Vagina (tissue), 2 donors: ENCODE measurements at regions not wholly inside any gene's neighbourhood (a gene's known extent, or its start where the extent isn't known, plus 50 kb on each side); places are given as distances from the start of the nearest gene placed in this dataset.

Experiments
- DNase-seq, 2 donors: peaks; one replicate each; pipeline ENCODE4 v3.0.0-alpha.2; 2017; ENCODE audit errors: extremely low spot score in 2 of 2
- H3K27ac ChIP-seq: fragments of 200-600 bp; sonication (generic); one replicate; pipeline ENCODE4 v1.5.1; 2019
- H3K27me3 ChIP-seq: fragments of 200-600 bp; sonication (generic); one replicate; pipeline ENCODE4 v1.5.1; 2019
- H3K36me3 ChIP-seq, 2 donors: fragments of 200-600 bp; sonication (generic); one replicate each; pipeline ENCODE4 v1.5.1; 2017 to 2019
- H3K4me1 ChIP-seq: fragments of 200-600 bp; sonication (generic); one replicate; pipeline ENCODE4 v1.5.1; 2019
- H3K4me3 ChIP-seq, 2 donors: fragments of 200-600 bp; sonication (generic); 1 replicate in 1 of 2; 2 replicates in 1 of 2; pipeline ENCODE4 v1.5.1; 2016 to 2019
- H3K9me3 ChIP-seq: fragments of 200-600 bp; sonication (generic); one replicate; pipeline ENCODE4 v1.5.1; 2019
- CTCF ChIP-seq, 3 experiments: fragments of 450-650 bp in 2 of 3; fragments of 200-600 bp in 1 of 3; sonication (generic) in 1 of 3; IDR thresholded peaks; one replicate each; pipeline ENCODE4 v1.5.1; 2017 to 2019; ENCODE audit warnings: antibody characterized with exemption in 3 of 3, mild to moderate bottlenecking in 2 of 3, moderate library complexity in 2 of 3
- POLR2A ChIP-seq, 2 donors: fragments of 450-650 bp; IDR thresholded peaks; one replicate each; pipeline ENCODE4 v1.6.1; 2017; ENCODE audit warnings: antibody characterized with exemption in 2 of 2, mild to moderate bottlenecking in 2 of 2, moderate library complexity in 2 of 2
- POLR2AphosphoS5 ChIP-seq, 2 donors: sonication (generic); formaldehyde crosslinking; IDR thresholded peaks; one replicate each; pipeline ENCODE4 v1.9.0; 2017; ENCODE audit warnings: antibody characterized with exemption in 2 of 2, mild to moderate bottlenecking in 2 of 2, low read depth in 1 of 2; ENCODE audit not compliant: insufficient read depth in 1 of 2
- intact Hi-C: fragments of 100-400 bp; cut with DNase I; formaldehyde crosslinking; loops from one replicate; pipeline ENCODE4 v1.15.1; 2023

GRCh38 chr9:89722712-89723111 lies 117.9 kb downstream of the GADD45G start:
- Histone ChIP-seq H3K4me3 (no peak overlapping the region), H3K36me3 (no peaks in the 10 kb centered on the region), H3K27me3 (no peaks in the 10 kb centered on the region), H3K4me1 (peaks cover 13% of the 10 kb centered on the region), H3K27ac (no peak overlapping the region), H3K9me3 (no peaks in the 10 kb centered on the region)
- DNase-seq = no peak
- intact Hi-C loops = no loop called here
- TF ChIP-seq POLR2A (IDR thresholded peaks at IDR 0.05) (no peak), CTCF (IDR thresholded peaks at IDR 0.05) (no peak), POLR2AphosphoS5 (IDR thresholded peaks at IDR 0.05; ENCODE audit: insufficient read depth in 1 of 2, low read depth in 1 of 2) (no peak)

GRCh38 chr9:89723469-89724100 lies 118.8 kb downstream of the GADD45G start:
- Histone ChIP-seq H3K27me3 (no peaks in the 10 kb centered on the region), H3K4me1 (peaks cover 13% of the 10 kb centered on the region), H3K27ac (no peak overlapping the region), H3K36me3 (no peaks in the 10 kb centered on the region), H3K4me3 (no peak overlapping the region), H3K9me3 (no peaks in the 10 kb centered on the region)
- intact Hi-C loops = no loop called here
- no peak for DNase-seq
- TF ChIP-seq POLR2AphosphoS5 (IDR thresholded peaks at IDR 0.05; ENCODE audit: insufficient read depth in 1 of 2, low read depth in 1 of 2) (no peak), CTCF (IDR thresholded peaks at IDR 0.05) (no peak), POLR2A (IDR thresholded peaks at IDR 0.05) (no peak)

- H3K27ac ChIP-seq = no peak overlapping the region
- peaks cover 13% of the 10 kb centered on the region for H3K4me1 ChIP-seq
- TF ChIP-seq CTCF (IDR thresholded peaks at IDR 0.05) (no peak), POLR2A (IDR thresholded peaks at IDR 0.05) (no peak), POLR2AphosphoS5 (IDR thresholded peaks at IDR 0.05; ENCODE audit: insufficient read depth in 1 of 2, low read depth in 1 of 2) (no peak)
- intact Hi-C loops = no loop called here
- no peaks in the 10 kb centered on the region for H3K27me3 ChIP-seq
- no peak for DNase-seq
- H3K9me3 ChIP-seq = no peaks in the 10 kb centered on the region
- no peak overlapping the region for H3K4me3 ChIP-seq
- H3K36me3 ChIP-seq = no peaks in the 10 kb centered on the region
These were observed 119.8 kb downstream of the GADD45G start for GRCh38 chr9:89724659-89725058.

GRCh38 chr9:89725271-89725670 lies 120.5 kb downstream of the GADD45G start:
- Histone ChIP-seq H3K4me1 (peaks cover 13% of the 10 kb centered on the region), H3K4me3 (no peak overlapping the region), H3K27ac (no peak overlapping the region), H3K27me3 (no peaks in the 10 kb centered on the region), H3K9me3 (no peaks in the 10 kb centered on the region), H3K36me3 (no peaks in the 10 kb centered on the region)
- TF ChIP-seq POLR2AphosphoS5 (IDR thresholded peaks at IDR 0.05; ENCODE audit: insufficient read depth in 1 of 2, low read depth in 1 of 2) = no peak
- TF ChIP-seq CTCF (IDR thresholded peaks at IDR 0.05) = no peak
- no peak for TF ChIP-seq POLR2A (IDR thresholded peaks at IDR 0.05)
- intact Hi-C loops = no loop called here
- no peak for DNase-seq

- TF ChIP-seq CTCF (IDR thresholded peaks at IDR 0.05) = no peak
- no peak for TF ChIP-seq POLR2AphosphoS5 (IDR thresholded peaks at IDR 0.05; ENCODE audit: insufficient read depth in 1 of 2, low read depth in 1 of 2)
- no peak for TF ChIP-seq POLR2A (IDR thresholded peaks at IDR 0.05)
- Histone ChIP-seq H3K9me3 (no peaks in the 10 kb centered on the region), H3K27ac (no peak overlapping the region), H3K36me3 (no peaks in the 10 kb centered on the region), H3K4me3 (no peak overlapping the region), H3K4me1 (peaks cover 8% of the 10 kb centered on the region), H3K27me3 (no peaks in the 10 kb centered on the region)
- DNase-seq = no peak
- intact Hi-C loops = no loop called here
These were observed 125.2 kb downstream of the GADD45G start for GRCh38 chr9:89729954-89730530.
